H54 (cell line): ENCODE measurements at regions not wholly inside any gene's neighbourhood (a gene's known extent, or its start where the extent isn't known, plus 50 kb on each side); places are given as distances from the start of the nearest gene placed in this dataset.
"Not testable (repeated sequence)": the region's sequence is repeated elsewhere in the genome, so short reads cannot be mapped to it uniquely, and the experiment has no call there.

Experiments used
- DNase-seq: peaks from one replicate; pipeline ENCODE4 v3.0.0; 2011; ENCODE audit warnings: low spot score, mixed read lengths; ENCODE audit not compliant: insufficient read length
- FAIRE-seq: peaks from 3 replicates; lab custom pipeline; 2011; peaks lifted over from hg19 to GRCh38; lab: Jason Lieb, UNC
- POLR2A ChIP-seq: IDR thresholded peaks from 2 replicates; pipeline ENCODE4 v1.6.1; 2011; ENCODE audit warnings: low read depth, mild to moderate bottlenecking, low read length

DNA sequence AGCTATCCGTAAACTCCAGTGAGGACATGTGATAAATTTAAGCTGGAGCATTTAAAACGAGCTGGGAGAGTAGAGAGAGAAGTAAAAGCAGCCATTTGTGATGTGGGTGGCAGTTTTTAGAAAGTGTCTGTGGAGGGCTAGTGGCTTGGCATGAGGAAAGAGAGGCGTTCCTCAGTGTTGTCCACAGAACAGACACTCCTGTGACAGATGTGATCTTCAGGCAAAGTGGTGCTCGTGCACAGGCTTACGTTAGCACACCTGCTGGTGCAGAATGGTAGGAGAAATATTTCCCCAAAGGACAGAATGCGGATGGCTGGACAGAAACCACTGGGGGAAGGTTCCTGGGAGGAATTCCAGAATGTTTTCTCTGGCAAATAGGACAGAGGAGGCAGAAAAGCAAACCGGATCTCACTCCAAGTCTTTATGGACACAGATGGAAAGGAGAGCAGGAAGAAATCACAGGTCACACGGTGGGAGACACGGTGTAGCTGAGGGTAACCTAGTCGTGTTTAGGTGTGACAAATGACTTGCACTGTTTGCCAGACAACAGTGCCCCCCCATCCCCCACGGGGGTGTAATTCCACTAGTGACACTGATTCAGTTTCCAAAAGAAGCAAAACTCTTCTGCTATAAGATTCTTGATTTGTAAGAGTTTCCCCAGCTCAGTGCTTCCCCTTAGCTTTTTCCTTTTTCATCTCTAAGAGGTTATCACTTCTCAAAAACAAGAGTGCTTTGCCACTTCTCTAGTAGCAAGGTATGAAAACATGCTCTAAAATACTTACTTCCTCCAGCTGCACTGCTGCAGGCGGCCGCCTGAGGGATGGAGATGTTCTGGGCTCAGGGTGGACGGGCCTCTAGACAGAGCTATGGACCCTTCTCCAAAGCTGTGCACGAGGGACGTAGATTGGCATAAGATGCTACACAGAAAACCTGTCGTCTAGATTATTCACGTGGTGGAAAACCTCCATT is 293.2 kb downstream of the QKI start:
- no peak for TF ChIP-seq POLR2A
- FAIRE-seq (no peak), DNase-seq (no peak)

DNA sequence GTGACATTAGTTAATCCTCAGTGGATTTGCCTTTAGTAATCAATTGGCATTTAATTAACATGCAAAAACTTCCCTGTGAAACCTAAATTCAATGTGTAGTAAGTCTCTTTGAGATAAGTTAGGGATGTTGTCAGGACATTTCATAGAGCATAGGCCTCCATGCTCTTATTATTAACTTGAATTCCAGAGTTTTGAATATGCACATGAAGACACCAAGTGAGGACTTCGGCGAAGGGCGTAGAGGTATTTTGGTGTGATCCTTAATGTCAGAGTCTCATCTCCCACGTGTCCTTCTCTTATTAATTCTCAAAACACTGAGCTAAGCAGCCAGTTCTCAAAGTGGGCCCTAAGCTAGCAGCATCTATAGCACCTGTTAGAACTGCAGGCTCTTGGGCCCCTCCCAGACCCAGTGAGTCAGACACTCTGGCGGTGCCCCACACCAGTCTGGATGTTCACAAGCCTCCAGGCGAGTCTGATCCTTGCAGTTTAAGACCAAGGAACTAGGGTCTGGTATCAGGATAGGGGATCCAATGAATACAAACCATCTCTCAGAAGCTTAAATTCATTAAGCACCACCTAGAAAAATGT is 292.1 kb downstream of the QKI start:
- DNase-seq (no peak), FAIRE-seq (no peak)
- TF ChIP-seq POLR2A = no peak

- DNase-seq (no peak), FAIRE-seq (no peak)
- no peak for TF ChIP-seq POLR2A
Observed at GRCh38 chr6:163705923-163706322, 291.4 kb downstream of the QKI start.

DNA sequence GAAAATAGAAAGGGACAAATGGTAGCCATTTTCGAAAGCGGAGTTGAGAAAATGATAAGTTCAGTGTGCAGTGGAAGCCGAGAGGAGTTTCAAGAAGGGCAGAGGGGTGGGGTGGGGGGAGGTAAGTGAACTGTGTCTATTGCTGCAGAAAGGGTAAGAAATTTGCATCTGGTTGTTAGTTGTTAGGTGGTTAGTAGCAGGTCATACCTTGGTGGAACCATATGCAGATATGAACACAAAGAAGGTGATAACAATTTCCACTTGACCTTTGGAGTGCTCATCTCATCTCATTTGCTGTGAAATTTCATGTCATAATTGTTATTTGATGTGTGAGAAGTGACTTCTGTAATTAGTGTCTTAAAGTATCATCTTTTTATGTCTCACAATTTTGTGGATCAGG is 288.2 kb downstream of the QKI start:
- FAIRE-seq (no peak), DNase-seq (no peak)
- no peak for TF ChIP-seq POLR2A

DNA sequence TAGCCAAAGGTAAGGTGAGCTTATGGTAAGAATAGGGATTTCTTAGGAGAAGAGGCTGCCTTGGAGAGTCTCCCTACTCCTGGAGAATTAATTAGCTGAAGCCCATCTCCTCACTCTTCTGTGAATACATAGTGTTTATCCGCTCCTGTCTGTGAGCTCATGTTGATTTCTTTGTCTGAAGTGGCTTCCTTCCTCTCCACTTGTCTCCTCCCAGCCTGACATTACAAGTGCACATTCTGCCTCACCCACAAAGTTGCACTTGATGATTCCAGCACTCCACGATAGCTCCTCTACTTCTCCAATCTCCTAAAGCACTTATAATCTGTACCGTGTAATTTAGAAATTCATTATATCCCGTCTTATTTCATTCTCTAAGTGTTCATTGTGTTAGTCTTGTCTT is 287.2 kb downstream of the QKI start:
- FAIRE-seq (no peak), DNase-seq (no peak)
- TF ChIP-seq POLR2A = no peak

GRCh38 chr6:163698086-163698485 is 283.6 kb downstream of the QKI start:
- no peak for TF ChIP-seq POLR2A
- no peak for FAIRE-seq
- no peak for DNase-seq

GRCh38 chr6:163696311-163696710 is 281.8 kb downstream of the QKI start:
- not testable (repeated sequence) for FAIRE-seq, DNase-seq

DNA sequence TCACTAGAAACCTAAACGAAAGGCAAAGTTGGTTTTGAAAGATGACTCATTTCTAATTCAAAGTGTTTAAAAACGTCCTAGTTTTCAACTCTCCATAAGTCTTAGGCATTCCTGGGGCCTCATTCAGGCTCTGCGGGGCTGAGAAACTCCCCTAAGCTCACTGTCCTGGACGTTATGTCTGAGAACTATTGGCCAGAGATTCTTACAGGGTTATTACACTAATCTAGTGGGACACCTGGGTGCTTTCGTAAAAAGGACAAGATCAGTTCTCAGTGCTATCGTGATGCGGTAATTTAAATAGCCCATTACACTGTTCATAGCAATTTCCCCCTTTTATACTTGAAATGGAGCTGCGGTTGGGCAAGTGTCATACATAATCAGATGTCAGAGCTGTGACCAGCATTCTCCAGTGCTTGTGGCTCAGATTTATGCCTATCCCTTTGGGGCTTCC is 280.9 kb downstream of the QKI start:
- FAIRE-seq (no peak), DNase-seq (no peak)
- no peak for TF ChIP-seq POLR2A

GRCh38 chr6:163694988-163695398 is 280.5 kb downstream of the QKI start:
- no peak for TF ChIP-seq POLR2A
- no peak for DNase-seq
- no peak for FAIRE-seq

DNA sequence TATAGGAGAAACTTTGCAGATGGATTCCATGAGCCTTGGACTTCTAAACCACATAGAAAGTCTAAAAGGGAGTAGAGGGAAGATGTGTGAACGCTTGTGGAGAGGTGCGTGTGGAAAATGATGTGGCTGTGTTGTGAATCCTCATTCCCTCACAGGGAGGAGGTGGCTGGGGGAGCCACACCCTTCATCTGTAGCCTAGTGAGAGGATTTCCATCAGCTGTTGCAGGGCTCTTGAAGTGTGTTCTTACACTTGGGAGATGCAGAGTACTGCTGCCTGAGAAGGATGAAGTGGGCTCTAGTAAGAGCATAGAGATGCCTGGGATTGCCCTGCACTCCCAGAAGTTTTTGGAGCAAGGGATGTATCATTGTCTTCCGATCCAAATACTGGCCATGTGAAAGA is 279.6 kb downstream of the QKI start:
- FAIRE-seq = no peak
- DNase-seq = no peak
- TF ChIP-seq POLR2A = no peak

- no peak for FAIRE-seq
- no peak for TF ChIP-seq POLR2A
- DNase-seq = no peak
Observed at GRCh38 chr6:163691049-163691448, 276.5 kb downstream of the QKI start.

GRCh38 chr6:163688739-163689362 is 274.3 kb downstream of the QKI start:
- FAIRE-seq (no peak), DNase-seq (no peak)
- no peak for TF ChIP-seq POLR2A

DNA sequence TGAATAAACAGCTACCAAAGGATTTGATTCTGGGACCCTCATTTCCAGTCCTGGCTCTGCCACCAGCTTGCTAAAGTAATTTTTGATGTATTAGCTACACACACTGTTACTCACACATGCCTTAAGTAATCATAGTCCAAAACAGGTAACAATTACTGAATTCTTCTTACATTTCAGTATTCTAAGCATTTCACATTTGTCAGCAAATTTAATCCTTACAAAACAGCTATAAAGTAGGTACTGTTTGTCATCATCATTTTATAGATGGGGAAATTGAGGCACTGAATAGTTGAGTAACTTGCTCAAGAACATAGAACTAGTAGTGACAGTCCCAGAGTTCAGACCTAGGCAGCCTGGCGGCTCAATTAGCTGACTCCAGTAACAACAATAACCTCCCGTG is 272.6 kb downstream of the QKI start:
- no peak for FAIRE-seq

GRCh38 chr6:163686301-163686700 is 271.8 kb downstream of the QKI start:
- no peak for FAIRE-seq
- no peak for TF ChIP-seq POLR2A
- no peak for DNase-seq

More for the DNA sequence above, 272.6 kb downstream of the QKI start:
- DNase-seq = no peak
- TF ChIP-seq POLR2A = no peak
